Thoracic aorta (tissue), 2 donors: ENCODE measurements at regions not wholly inside any gene's neighbourhood (a gene's known extent, or its start where the extent isn't known, plus 50 kb on each side); places are given as distances from the start of the nearest gene placed in this dataset.

Experiments used
- ATAC-seq: fragments of 150-250 bp; one replicate; pipeline ENCODE4 v1.8.0; 2017; ENCODE audit warnings: low read depth; ENCODE audit not compliant: insufficient number of reproducible peaks, low FRiP score
- DNase-seq: peaks from one replicate; pipeline ENCODE4 v3.0.0-alpha.2; 2020; ENCODE audit warnings: low spot score
- H3K27ac ChIP-seq, 2 donors: fragments of 200-600 bp; sonication (generic); 1 replicate in 1 of 2; 2 replicates in 1 of 2; pipeline ENCODE4 v1.5.1; 2016; ENCODE audit warnings: mild to moderate bottlenecking in 2 of 2, moderate library complexity in 2 of 2
- H3K27me3 ChIP-seq: fragments of 200-600 bp; sonication (generic); replicated peaks from 2 replicates; pipeline ENCODE4 v1.6.0; 2016; ENCODE audit warnings: mild to moderate bottlenecking; ENCODE audit not compliant: insufficient read depth
- H3K36me3 ChIP-seq: fragments of 200-600 bp; sonication (generic); one replicate; pipeline ENCODE4 v1.5.1; 2016
- H3K4me1 ChIP-seq, 2 donors: fragments of 200-600 bp; sonication (generic); 1 replicate in 1 of 2; 2 replicates in 1 of 2; pipeline versions ENCODE4 v1.5.1 to v1.6.0; 2016; ENCODE audit warnings: low read depth in 2 of 2, mild to moderate bottlenecking in 1 of 2; ENCODE audit not compliant: control insufficient read depth in 1 of 2
- H3K4me3 ChIP-seq: fragments of 200-600 bp; sonication (generic); 2 replicates; pipeline ENCODE4 v1.5.1; 2016; ENCODE audit warnings: mild to moderate bottlenecking
- H3K9me3 ChIP-seq: fragments of 200-600 bp; sonication (generic); 2 replicates; pipeline ENCODE4 v1.5.1; 2016
- CTCF ChIP-seq: fragments of 200-600 bp; sonication (generic); IDR thresholded peaks from one replicate; pipeline ENCODE4 v1.5.1; 2019; ENCODE audit warnings: antibody characterized with exemption

- ATAC-seq = no peak
These were observed 407.7 kb downstream of the SH3GL2 start for GRCh38 chr9:17986595-17986994.

GRCh38 chr9:17987189-17987588 is 408.3 kb downstream of the SH3GL2 start:
- Histone ChIP-seq H3K27ac (no peak overlapping the region), H3K27me3 (no peaks in the 10 kb centered on the region), H3K4me3 (no peak overlapping the region), H3K36me3 (no peaks in the 10 kb centered on the region), H3K9me3 (no peaks in the 10 kb centered on the region), H3K4me1 (peaks cover 0 to 7% of the 10 kb centered on the region in 2 donors)
- DNase-seq (no peak), ATAC-seq (no peak)
- TF ChIP-seq CTCF = no peak

More at GRCh38 chr9:17986595-17986994, 407.7 kb downstream of the SH3GL2 start:
- Histone ChIP-seq H3K4me3 (no peak overlapping the region), H3K27me3 (no peaks in the 10 kb centered on the region), H3K9me3 (no peaks in the 10 kb centered on the region), H3K36me3 (no peaks in the 10 kb centered on the region), H3K4me1 (peaks cover 0 to 7% of the 10 kb centered on the region in 2 donors), H3K27ac (no peak overlapping the region)
- TF ChIP-seq CTCF = no peak
- no peak for DNase-seq

- no peak for TF ChIP-seq CTCF
- no peak for ATAC-seq
- H3K27ac ChIP-seq = no peak overlapping the region
These were observed 409.6 kb downstream of the SH3GL2 start for GRCh38 chr9:17988489-17988888.

GRCh38 chr9:17990602-17991001 is 411.7 kb downstream of the SH3GL2 start:
- DNase-seq (no peak), ATAC-seq (no peak)
- TF ChIP-seq CTCF = no peak
- H3K9me3 ChIP-seq = no peaks in the 10 kb centered on the region
- H3K27ac ChIP-seq = no peak overlapping the region
- no peaks in the 10 kb centered on the region for H3K36me3 ChIP-seq
- no peaks in the 10 kb centered on the region for H3K27me3 ChIP-seq
- peaks cover 0 to 24% of the 10 kb centered on the region in 2 donors for H3K4me1 ChIP-seq
- no peak overlapping the region for H3K4me3 ChIP-seq

More at GRCh38 chr9:17988489-17988888, 409.6 kb downstream of the SH3GL2 start:
- Histone ChIP-seq H3K9me3 (no peaks in the 10 kb centered on the region), H3K4me1 (peaks cover 0 to 7% of the 10 kb centered on the region in 2 donors), H3K36me3 (no peaks in the 10 kb centered on the region), H3K27me3 (no peaks in the 10 kb centered on the region), H3K4me3 (no peak overlapping the region)
- DNase-seq = no peak

GRCh38 chr9:17993024-17993423 is 414.2 kb downstream of the SH3GL2 start:
- no peaks in the 10 kb centered on the region for H3K9me3 ChIP-seq
- H3K4me3 ChIP-seq = no peak overlapping the region
- no peaks in the 10 kb centered on the region for H3K27me3 ChIP-seq
- DNase-seq (no peak), ATAC-seq (no peak)
- no peaks in the 10 kb centered on the region for H3K36me3 ChIP-seq
- no peak overlapping the region for H3K27ac ChIP-seq
- TF ChIP-seq CTCF = no peak
- H3K4me1 ChIP-seq = peaks cover 0 to 19% of the 10 kb centered on the region in 2 donors
